HG02884 (cell line): ENCODE measurements at regions not wholly inside any gene's neighbourhood (a gene's known extent, or its start where the extent isn't known, plus 50 kb on each side); places are given as distances from the start of the nearest gene placed in this dataset.
A peak's percentile ranks its signal among the peaks of the same experiment; 100 is the strongest.

Experiments used
- ATAC-seq: cut with Tn5 transposase; IDR thresholded peaks from one replicate; pipeline ENCODE4 v1.9.1; 2021; ENCODE audit warnings: mild to moderate bottlenecking, moderate library complexity; ENCODE audit not compliant: unreplicated experiment

- ATAC-seq, result no peak
These were observed 221.0 kb downstream of the ASCL1 start for GRCh38 chr12:103178366-103179080.

- ATAC-seq, result peak; percentile 90
These were observed 224.1 kb downstream of the ASCL1 start for GRCh38 chr12:103181366-103182152.

- no peak for ATAC-seq
These were observed 224.8 kb downstream of the ASCL1 start for GRCh38 chr12:103182299-103182698.

GRCh38 chr12:103196467-103196866 lies 239.0 kb downstream of the ASCL1 start:
- ATAC-seq, result no peak

GRCh38 chr12:103197725-103198388 lies 240.4 kb downstream of the ASCL1 start:
- no peak for ATAC-seq

- ATAC-seq, result no peak
These were observed 241.0 kb downstream of the ASCL1 start for GRCh38 chr12:103198499-103198898.

- no peak for ATAC-seq
These were observed 248.4 kb downstream of the ASCL1 start for GRCh38 chr12:103205906-103206305.

- no peak for ATAC-seq
These were observed 250.5 kb downstream of the ASCL1 start for GRCh38 chr12:103207936-103208335.

GRCh38 chr12:103241184-103241583 lies 254.6 kb downstream of the C12orf42 start:
- ATAC-seq, result no peak

GRCh38 chr12:103244596-103244995 lies 251.2 kb downstream of the C12orf42 start:
- ATAC-seq, result no peak

GRCh38 chr12:103247531-103247930 lies 248.2 kb downstream of the C12orf42 start:
- ATAC-seq, result no peak

- no peak for ATAC-seq
These were observed 246.2 kb downstream of the C12orf42 start for GRCh38 chr12:103249607-103250006.

GRCh38 chr12:103250487-103250886 lies 245.3 kb downstream of the C12orf42 start:
- no peak for ATAC-seq
